ENCODE measurements at regions not wholly inside any gene's neighbourhood (a gene's known extent, or its start where the extent isn't known, plus 50 kb on each side); places are given as distances from the start of the nearest gene placed in this dataset.

DNA sequence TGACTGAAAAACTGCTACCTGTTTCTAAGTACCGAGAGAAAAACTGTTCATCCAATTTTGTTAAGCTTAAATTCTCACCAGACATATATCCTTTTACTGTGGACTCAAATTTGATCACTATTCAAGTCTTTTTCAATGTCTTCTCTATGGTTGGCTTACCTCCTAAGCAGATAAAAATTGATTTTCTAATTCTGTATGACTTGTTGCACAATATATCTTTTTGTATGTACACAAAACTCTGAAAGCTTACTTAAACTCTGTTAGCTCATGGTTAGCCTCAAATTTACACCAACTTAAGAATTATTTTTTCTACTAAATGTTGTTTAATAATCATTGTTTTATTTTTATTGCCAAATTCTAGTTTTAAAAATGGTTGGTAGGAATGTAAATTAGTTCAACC, 715.4 kb downstream of the LTN1 start:
- TF ChIP-seq, protein P1, sequence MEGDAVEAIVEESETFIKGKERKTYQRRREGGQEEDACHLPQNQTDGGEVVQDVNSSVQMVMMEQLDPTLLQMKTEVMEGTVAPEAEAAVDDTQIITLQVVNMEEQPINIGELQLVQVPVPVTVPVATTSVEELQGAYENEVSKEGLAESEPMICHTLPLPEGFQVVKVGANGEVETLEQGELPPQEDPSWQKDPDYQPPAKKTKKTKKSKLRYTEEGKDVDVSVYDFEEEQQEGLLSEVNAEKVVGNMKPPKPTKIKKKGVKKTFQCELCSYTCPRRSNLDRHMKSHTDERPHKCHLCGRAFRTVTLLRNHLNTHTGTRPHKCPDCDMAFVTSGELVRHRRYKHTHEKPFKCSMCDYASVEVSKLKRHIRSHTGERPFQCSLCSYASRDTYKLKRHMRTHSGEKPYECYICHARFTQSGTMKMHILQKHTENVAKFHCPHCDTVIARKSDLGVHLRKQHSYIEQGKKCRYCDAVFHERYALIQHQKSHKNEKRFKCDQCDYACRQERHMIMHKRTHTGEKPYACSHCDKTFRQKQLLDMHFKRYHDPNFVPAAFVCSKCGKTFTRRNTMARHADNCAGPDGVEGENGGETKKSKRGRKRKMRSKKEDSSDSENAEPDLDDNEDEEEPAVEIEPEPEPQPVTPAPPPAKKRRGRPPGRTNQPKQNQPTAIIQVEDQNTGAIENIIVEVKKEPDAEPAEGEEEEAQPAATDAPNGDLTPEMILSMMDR (IDR thresholded peaks at IDR 0.05): no peak
- no peak for TF ChIP-seq EZH2 (IDR thresholded peaks at IDR 0.05; ENCODE audit: borderline replicate concordance, insufficient read depth, low read depth, low read length, poor library complexity, severe bottlenecking)
